Muscle layer of colon (tissue), 2 donors: ENCODE measurements at regions not wholly inside any gene's neighbourhood (a gene's known extent, or its start where the extent isn't known, plus 50 kb on each side); places are given as distances from the start of the nearest gene placed in this dataset.

Source experiments
- H3K27ac ChIP-seq: one replicate; pipeline ENCODE4 v1.7.0; 2013; ENCODE audit warnings: low read depth, mild to moderate bottlenecking, low read length, moderate library complexity
- H3K27me3 ChIP-seq, 2 donors: one replicate each; pipeline ENCODE4 v1.7.0; 2013; ENCODE audit warnings: low read length in 2 of 2, mild to moderate bottlenecking in 2 of 2; ENCODE audit not compliant: insufficient read depth in 2 of 2, control insufficient read depth in 1 of 2
- H3K36me3 ChIP-seq: one replicate; pipeline ENCODE4 v1.7.0; 2013; ENCODE audit warnings: mild to moderate bottlenecking, low read length; ENCODE audit not compliant: insufficient read depth
- H3K4me1 ChIP-seq: one replicate; pipeline ENCODE4 v1.7.0; 2013; ENCODE audit warnings: mild to moderate bottlenecking, low read length; ENCODE audit not compliant: insufficient read depth
- H3K4me3 ChIP-seq, 2 donors: one replicate each; pipeline ENCODE4 v1.7.0; 2013; ENCODE audit warnings: low read length in 2 of 2, low read depth in 1 of 2, mild to moderate bottlenecking in 1 of 2, moderate library complexity in 1 of 2
- H3K9ac ChIP-seq: one replicate; pipeline ENCODE4 v1.7.0; 2013; ENCODE audit warnings: low read length
- H3K9me3 ChIP-seq: one replicate; pipeline ENCODE4 v1.7.0; 2013; ENCODE audit warnings: mild to moderate bottlenecking, low read length
- donor health status: abdominal sarcoma.
- donor health status: Adenocarcinoma of cecum.

DNA sequence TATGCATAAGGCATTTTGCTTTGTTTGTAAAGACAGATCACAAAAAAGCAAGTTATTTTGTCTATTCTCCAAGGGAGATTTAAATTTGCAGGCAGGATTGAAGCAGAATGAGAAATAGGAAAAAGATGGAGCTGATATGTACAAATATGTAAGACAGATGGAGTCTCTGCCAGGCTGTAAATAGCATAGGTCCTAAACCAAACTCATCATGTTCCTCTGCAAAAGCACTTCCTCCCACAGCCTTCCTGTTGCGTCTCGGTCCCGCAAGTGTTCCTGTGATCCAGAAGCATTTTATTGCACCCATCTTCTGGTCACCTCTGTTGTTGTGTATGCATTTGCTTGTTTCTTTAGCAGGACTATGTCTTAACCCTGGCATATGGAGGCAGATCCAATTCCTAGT is 95.7 kb upstream of the CLDN10 start:
- Histone ChIP-seq H3K9me3 (no peaks in the 10 kb centered on the region), H3K9ac (no peak overlapping the region), H3K4me3 (no peak overlapping the region), H3K27ac (no peak overlapping the region), H3K36me3 (no peaks in the 10 kb centered on the region), H3K27me3 (no peaks in the 10 kb centered on the region), H3K4me1 (no peaks in the 10 kb centered on the region)

DNA sequence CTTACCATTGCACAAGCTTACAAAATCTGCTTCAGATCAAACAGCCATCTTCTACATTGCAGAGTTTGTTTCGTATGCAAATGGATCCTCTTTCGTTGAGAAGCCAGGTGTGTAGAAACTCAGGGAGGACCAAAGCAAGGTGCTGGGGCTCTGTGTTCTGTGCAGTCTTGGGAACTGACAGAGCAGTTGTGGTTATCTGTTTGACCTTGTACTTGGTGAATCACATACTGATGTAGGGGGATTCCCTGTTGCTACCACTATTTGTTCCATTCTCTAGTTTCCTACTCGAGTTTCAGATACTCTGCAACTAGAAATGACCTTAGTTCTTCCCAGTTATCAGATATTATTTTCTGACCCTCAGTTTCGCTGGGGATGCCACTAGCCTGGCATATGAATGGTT is 95.2 kb upstream of the CLDN10 start:
- H3K9me3 ChIP-seq, result no peaks in the 10 kb centered on the region
- no peaks in the 10 kb centered on the region for H3K27me3 ChIP-seq
- no peak overlapping the region for H3K4me3 ChIP-seq
- no peak overlapping the region for H3K9ac ChIP-seq
- H3K36me3 ChIP-seq, result no peaks in the 10 kb centered on the region
- no peak overlapping the region for H3K27ac ChIP-seq
- no peaks in the 10 kb centered on the region for H3K4me1 ChIP-seq

- no peaks in the 10 kb centered on the region for H3K27me3 ChIP-seq
- no peaks in the 10 kb centered on the region for H3K36me3 ChIP-seq
- H3K9me3 ChIP-seq, result no peaks in the 10 kb centered on the region
- H3K4me3 ChIP-seq, result no peak overlapping the region
- no peak overlapping the region for H3K27ac ChIP-seq
- no peak overlapping the region for H3K9ac ChIP-seq
- no peaks in the 10 kb centered on the region for H3K4me1 ChIP-seq
These were observed 89.7 kb upstream of the CLDN10 start for GRCh38 chr13:95462801-95463200.

- no peak overlapping the region for H3K9ac ChIP-seq
- no peaks in the 10 kb centered on the region for H3K9me3 ChIP-seq
- no peak overlapping the region for H3K27ac ChIP-seq
- no peaks in the 10 kb centered on the region for H3K27me3 ChIP-seq
- no peaks in the 10 kb centered on the region for H3K4me1 ChIP-seq
- no peak overlapping the region for H3K4me3 ChIP-seq
- H3K36me3 ChIP-seq, result no peaks in the 10 kb centered on the region
These were observed 89.0 kb upstream of the CLDN10 start for GRCh38 chr13:95463531-95463930.

GRCh38 chr13:95470574-95471366 is 81.8 kb upstream of the CLDN10 start:
- no peak overlapping the region for H3K27ac ChIP-seq
- no peaks in the 10 kb centered on the region for H3K36me3 ChIP-seq
- no peak overlapping the region for H3K4me3 ChIP-seq
- H3K4me1 ChIP-seq, result no peaks in the 10 kb centered on the region
- no peaks in the 10 kb centered on the region for H3K9me3 ChIP-seq
- H3K9ac ChIP-seq, result no peak overlapping the region
- no peaks in the 10 kb centered on the region for H3K27me3 ChIP-seq

- no peak overlapping the region for H3K27ac ChIP-seq
- H3K27me3 ChIP-seq, result no peaks in the 10 kb centered on the region
- no peak overlapping the region for H3K9ac ChIP-seq
- no peak overlapping the region for H3K4me3 ChIP-seq
- no peaks in the 10 kb centered on the region for H3K4me1 ChIP-seq
- no peaks in the 10 kb centered on the region for H3K36me3 ChIP-seq
- H3K9me3 ChIP-seq, result no peaks in the 10 kb centered on the region
These were observed 80.6 kb upstream of the CLDN10 start for GRCh38 chr13:95471960-95472359.

- H3K27ac ChIP-seq, result no peak overlapping the region
- H3K4me1 ChIP-seq, result no peaks in the 10 kb centered on the region
- H3K36me3 ChIP-seq, result no peaks in the 10 kb centered on the region
- H3K4me3 ChIP-seq, result no peak overlapping the region
- H3K9ac ChIP-seq, result no peak overlapping the region
- H3K27me3 ChIP-seq, result no peaks in the 10 kb centered on the region
- H3K9me3 ChIP-seq, result no peaks in the 10 kb centered on the region
These were observed 77.5 kb upstream of the CLDN10 start for GRCh38 chr13:95474992-95475391.

GRCh38 chr13:95477187-95477586 is 75.3 kb upstream of the CLDN10 start:
- H3K27me3 ChIP-seq, result no peaks in the 10 kb centered on the region
- H3K9me3 ChIP-seq, result no peaks in the 10 kb centered on the region
- no peak overlapping the region for H3K27ac ChIP-seq
- no peaks in the 10 kb centered on the region for H3K4me1 ChIP-seq
- no peak overlapping the region for H3K4me3 ChIP-seq
- H3K9ac ChIP-seq, result no peak overlapping the region
- no peaks in the 10 kb centered on the region for H3K36me3 ChIP-seq

GRCh38 chr13:95479731-95480130 is 72.8 kb upstream of the CLDN10 start:
- H3K9me3 ChIP-seq, result no peaks in the 10 kb centered on the region
- H3K4me3 ChIP-seq, result no peak overlapping the region
- H3K4me1 ChIP-seq, result no peaks in the 10 kb centered on the region
- no peak overlapping the region for H3K27ac ChIP-seq
- H3K27me3 ChIP-seq, result no peaks in the 10 kb centered on the region
- no peaks in the 10 kb centered on the region for H3K36me3 ChIP-seq
- H3K9ac ChIP-seq, result no peak overlapping the region

DNA sequence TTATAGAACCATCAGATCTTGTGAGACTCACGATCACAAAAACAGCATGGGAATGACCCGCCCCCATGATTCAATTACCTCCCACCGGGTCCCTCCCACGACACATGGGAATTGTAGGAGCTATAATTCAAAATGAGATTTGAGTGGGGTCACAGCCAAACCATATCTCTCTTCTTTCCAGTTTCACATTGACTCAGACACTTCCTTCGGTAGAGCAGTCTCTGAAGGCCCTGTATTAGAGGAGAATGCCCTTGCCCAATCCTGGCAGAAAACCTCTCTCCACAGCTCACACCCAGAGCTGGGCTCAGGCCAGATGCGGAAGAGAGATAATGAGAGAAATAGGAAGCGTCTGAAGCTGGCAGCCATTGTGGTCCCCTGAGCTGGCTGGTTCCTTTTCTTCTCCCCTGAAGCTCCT is 72.4 kb upstream of the CLDN10 start:
- Histone ChIP-seq H3K27me3 (no peaks in the 10 kb centered on the region), H3K9ac (no peak overlapping the region), H3K27ac (no peak overlapping the region), H3K9me3 (no peaks in the 10 kb centered on the region), H3K36me3 (no peaks in the 10 kb centered on the region), H3K4me3 (no peak overlapping the region), H3K4me1 (no peaks in the 10 kb centered on the region)

- H3K27ac ChIP-seq, result no peak overlapping the region
- H3K9ac ChIP-seq, result no peak overlapping the region
- no peaks in the 10 kb centered on the region for H3K9me3 ChIP-seq
- no peaks in the 10 kb centered on the region for H3K27me3 ChIP-seq
- H3K36me3 ChIP-seq, result no peaks in the 10 kb centered on the region
- H3K4me1 ChIP-seq, result no peaks in the 10 kb centered on the region
- no peak overlapping the region for H3K4me3 ChIP-seq
These were observed 71.4 kb upstream of the CLDN10 start for GRCh38 chr13:95480791-95481780.
